ENCODE measurements at regions not wholly inside any gene's neighbourhood (a gene's known extent, or its start where the extent isn't known, plus 50 kb on each side); places are given as distances from the start of the nearest gene placed in this dataset.

GRCh38 chr18:56065086-56065485 lies 477.1 kb upstream of the TCF4 start:
- TF ChIP-seq TAF1 (IDR thresholded peaks at IDR 0.05; ENCODE audit: borderline replicate concordance, low read depth, low read length) (no peak), POLR2A (IDR thresholded peaks at IDR 0.05; ENCODE audit: low read depth, low read length) (no peak), POLR2AphosphoS5 (IDR thresholded peaks at IDR 0.05; ENCODE audit: low read depth, low read length) (no peak)

All from GM12892 (cell line).